HEK293T (cell line): ENCODE measurements at regions not wholly inside any gene's neighbourhood (a gene's known extent, or its start where the extent isn't known, plus 50 kb on each side); places are given as distances from the start of the nearest gene placed in this dataset.

Experiments used
- ARNT ChIP-seq: fragments of 450-650 bp; IDR thresholded peaks from 2 replicates; pipeline ENCODE4 v1.6.1; 2017; ENCODE audit warnings: mild to moderate bottlenecking
- BHLHE40 ChIP-seq: fragments of 450-650 bp; IDR thresholded peaks from 2 replicates; pipeline ENCODE4 v1.6.1; 2016; ENCODE audit warnings: mild to moderate bottlenecking, moderate library complexity, borderline replicate concordance
- CTBP1 ChIP-seq: fragments of 450-650 bp; IDR thresholded peaks from 2 replicates; pipeline ENCODE4 v1.6.1; 2016; ENCODE audit warnings: borderline replicate concordance
- ELF4 ChIP-seq: fragments of 450-650 bp; IDR thresholded peaks from 2 replicates; pipeline ENCODE4 v1.6.1; 2017; ENCODE audit warnings: antibody characterized with exemption
- FOXA1 ChIP-seq: fragments of 450-650 bp; IDR thresholded peaks from 2 replicates; pipeline ENCODE4 v1.6.1; 2016; ENCODE audit warnings: mild to moderate bottlenecking
- FOXM1 ChIP-seq: fragments of 450-650 bp; IDR thresholded peaks from 2 replicates; pipeline ENCODE4 v1.6.1; 2017; ENCODE audit warnings: mild to moderate bottlenecking, borderline replicate concordance
- SP1 ChIP-seq: fragments of 450-650 bp; IDR thresholded peaks from 2 replicates; pipeline ENCODE4 v1.6.1; 2017
- TARDBP ChIP-seq: fragments of 450-650 bp; IDR thresholded peaks from 2 replicates; pipeline ENCODE4 v1.6.1; 2016

DNA sequence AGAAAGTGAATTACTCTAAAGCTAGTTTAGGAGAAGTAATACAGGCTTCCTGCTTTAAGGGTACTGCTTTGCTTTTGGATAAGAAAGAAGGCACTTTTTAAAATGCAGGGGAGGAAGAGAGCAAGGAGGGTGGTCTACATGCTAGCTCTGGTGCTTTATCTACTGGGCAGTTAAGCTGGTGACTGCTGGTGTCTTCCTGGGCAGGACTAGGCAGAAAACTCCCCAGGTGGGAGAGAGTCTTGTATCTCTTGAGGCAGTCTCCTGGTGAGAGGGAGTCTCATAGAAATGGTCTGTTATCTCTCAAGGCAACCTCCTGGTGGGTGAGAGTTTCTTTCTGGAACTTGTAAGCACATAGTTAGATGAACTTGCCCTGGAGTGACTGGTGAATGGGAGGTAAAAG lies 953.9 kb upstream of the GOT2 start:
- TF ChIP-seq ARNT (no peak), SP1 (no peak), FOXA1 (no peak), FOXM1 (no peak), ELF4 (no peak), BHLHE40 (no peak), TARDBP (no peak), CTBP1 (no peak)
